Heart left ventricle (tissue), 16 donors: ENCODE measurements at regions not wholly inside any gene's neighbourhood (a gene's known extent, or its start where the extent isn't known, plus 50 kb on each side); places are given as distances from the start of the nearest gene placed in this dataset.

Experiments
- ATAC-seq, 4 donors: fragments of 200-7000 bp; cut with Tn5 transposase; one replicate each; pipeline ENCODE4 v1.9.1; 2020 to 2022; ENCODE audit warnings: moderate library complexity in 4 of 4, mild to moderate bottlenecking in 3 of 4, moderate number of reproducible peaks in 1 of 4
- DNase-seq, 5 donors: peaks; one replicate each; pipeline ENCODE4 v3.0.0-alpha.2; 2020
- H3K27ac ChIP-seq, 12 donors: fragments of 200-600 bp; sonication (generic) in 4 of 12; one replicate each; pipeline versions ENCODE4 v1.5.0 to v1.8.0; 2016 to 2022; ENCODE audit warnings: mild to moderate bottlenecking in 2 of 12
- H3K27me3 ChIP-seq, 9 donors: fragments of 200-600 bp; sonication (generic) in 2 of 9; one replicate each; pipeline versions ENCODE4 v1.5.1 to v1.8.0; 2016 to 2022; ENCODE audit warnings: mild to moderate bottlenecking in 3 of 9
- H3K36me3 ChIP-seq, 9 donors: fragments of 200-600 bp; sonication (generic) in 2 of 9; one replicate each; pipeline versions ENCODE4 v1.5.0 to v1.8.0; 2018 to 2022; ENCODE audit warnings: mild to moderate bottlenecking in 2 of 9
- H3K4me1 ChIP-seq, 12 donors: fragments of 200-600 bp; sonication (generic) in 4 of 12; one replicate each; pipeline versions ENCODE4 v1.5.0 to v1.8.0; 2016 to 2022; ENCODE audit warnings: mild to moderate bottlenecking in 3 of 12
- H3K4me3 ChIP-seq, 12 donors: fragments of 200-600 bp; sonication (generic) in 4 of 12; one replicate each; pipeline versions ENCODE4 v1.5.0 to v1.8.0; 2017 to 2022; ENCODE audit warnings: mild to moderate bottlenecking in 9 of 12, moderate library complexity in 4 of 12
- H3K9me3 ChIP-seq, 12 donors: fragments of 200-600 bp; sonication (generic) in 4 of 12; one replicate each; pipeline versions ENCODE4 v1.5.0 to v1.8.0; 2016 to 2022; ENCODE audit warnings: mild to moderate bottlenecking in 1 of 12
- CTCF ChIP-seq, 12 donors: fragments of 200-600 bp; sonication (generic) in 4 of 12; IDR thresholded peaks; one replicate each; pipeline versions ENCODE4 v1.5.0 to v1.8.0; 2018 to 2022; ENCODE audit warnings: antibody characterized with exemption in 12 of 12, mild to moderate bottlenecking in 5 of 12
- POLR2A ChIP-seq, 2 donors: fragments of 450-650 bp; IDR thresholded peaks; one replicate each; pipeline ENCODE4 v1.6.1; 2017; ENCODE audit warnings: antibody characterized with exemption in 2 of 2, mild to moderate bottlenecking in 2 of 2, moderate library complexity in 2 of 2
- WGBS, 4 donors: extraction: QIAGEN DNeasy Blood & Tissue Kit in 2 of 4; methylation state at CpG; one replicate each; pipeline versions ENCODE4 v1.1.5 to v1.1.7; 2013 to 2018; 5-methylcytosine and 5-hydroxymethylcytosine counted together
- intact Hi-C, 10 donors: fragments of 100-400 bp; cut with DNase I; formaldehyde crosslinking; loops; one replicate each; pipeline versions ENCODE4 v1.11.1 to v1.14.2; 2022
- donor health status: ischemic (EF 13 %, LVEDD 7.1; RV severe dilation, severe dysfunction).
- donor health status: healthy with polysubstance abuse.
- donor health status: DM: no; HTN: yes; CAD: no.
- donor health status: DM: no; HTN: no; CAD: no.
- donor health status: ischemic (EF 25% LVEDD 6.9; RV normal size, moderate dysfunction).
- donor health status: ischemic (EF 25% LVEDD 5.7; RV mildly dilated, moderate dysfunction).
- donor health status: healthy.
- donor health status: DM: yes; HTN: yes; CAD: no.
- donor health status: ischemic (EF 35%, LVEDD 5.7; RV mildly dilated, moderate dysfunction).
- donor health status: nonischemic (EF 11% LVEDD 7.7; RV severe dilation, severe dysfunction).
- donor health status: DM: yes; HTN: yes; CAD: no.
- donor health status: PGD.
- donor health status: ischemic (EF 29% LVEDD 5.4; RV normal size, mild dysfunction).
- donor health status: nonischemic (EF 23%, LVEDD 6.1; RV moderate dilation, normal function).

- no peak for TF ChIP-seq CTCF (IDR thresholded peaks at IDR 0.05)
- TF ChIP-seq POLR2A (IDR thresholded peaks at IDR 0.05) = no peak
- peaks cover 0 to 4% (median 0%) of the 10 kb centered on the region in 12 donors for H3K9me3 ChIP-seq
- no peaks in the 10 kb centered on the region for H3K36me3 ChIP-seq
- DNase-seq = no peak
- intact Hi-C loops = loop anchor here in 1 of 10 donors (10.0 kb wide), 1 partner anchor 1070 kb away; no protein-coding TSS in a partner anchor
- H3K4me3 ChIP-seq = no peak overlapping the region
- H3K4me1 ChIP-seq = peaks cover 0 to 5% (median 0%) of the 10 kb centered on the region in 12 donors
- H3K27ac ChIP-seq = peak overlapping the region in 1 of 12 donors; percentile 5
- no peaks in the 10 kb centered on the region for H3K27me3 ChIP-seq
- ATAC-seq = no peak
- WGBS, 4 donors = 67 to 73% (median 69%) methylated on average over 2 of the region's 2 CpGs
Observed at GRCh38 chr2:180524499-180524898, 455.9 kb upstream of the UBE2E3 start.

GRCh38 chr2:180523621-180524340 lies 456.6 kb upstream of the UBE2E3 start:
- WGBS, 4 donors = 56 to 66% (median 61%) methylated on average over 6 of the region's 6 CpGs
- no peak overlapping the region for H3K4me3 ChIP-seq
- no peaks in the 10 kb centered on the region for H3K27me3 ChIP-seq
- DNase-seq (no peak), ATAC-seq (peak in 1 of 4 donors; percentile 47)
- H3K36me3 ChIP-seq = no peaks in the 10 kb centered on the region
- intact Hi-C loops = loop anchor here in 1 of 10 donors (10.0 kb wide), 1 partner anchor 1071 kb away; no protein-coding TSS in a partner anchor
- H3K27ac ChIP-seq = peak overlapping the region in 1 of 12 donors; percentile 9
- TF ChIP-seq CTCF (IDR thresholded peaks at IDR 0.05) (no peak), POLR2A (IDR thresholded peaks at IDR 0.05) (no peak)
- H3K9me3 ChIP-seq = peaks cover 0 to 4% (median 0%) of the 10 kb centered on the region in 12 donors
- peaks cover 0 to 5% (median 0%) of the 10 kb centered on the region in 12 donors for H3K4me1 ChIP-seq

- 64 to 73% (median 68%) methylated on average over 4 of the region's 4 CpGs for WGBS, 4 donors
- no peaks in the 10 kb centered on the region for H3K9me3 ChIP-seq
- H3K36me3 ChIP-seq = no peaks in the 10 kb centered on the region
- H3K27me3 ChIP-seq = no peaks in the 10 kb centered on the region
- no peak for ATAC-seq
- intact Hi-C loops = loop anchor here in 1 of 10 donors (10.0 kb wide), 1 partner anchor 1074 kb away; no protein-coding TSS in a partner anchor
- no peak for DNase-seq
- TF ChIP-seq POLR2A (IDR thresholded peaks at IDR 0.05) (no peak), CTCF (IDR thresholded peaks at IDR 0.05) (no peak)
- H3K4me1 ChIP-seq = peaks cover 0 to 5% (median 0%) of the 10 kb centered on the region in 12 donors
- H3K4me3 ChIP-seq = no peak overlapping the region
- H3K27ac ChIP-seq = no peak overlapping the region
Observed at GRCh38 chr2:180520921-180521581, 459.4 kb upstream of the UBE2E3 start.

GRCh38 chr2:180520206-180520605 lies 460.2 kb upstream of the UBE2E3 start:
- intact Hi-C loops = loop anchor here in 1 of 10 donors (10.0 kb wide), 1 partner anchor 1075 kb away; no protein-coding TSS in a partner anchor
- no peak for DNase-seq
- ATAC-seq = no peak

More at GRCh38 chr2:180520206-180520605, 460.2 kb upstream of the UBE2E3 start:
- TF ChIP-seq POLR2A (IDR thresholded peaks at IDR 0.05) = no peak
- no peak for TF ChIP-seq CTCF (IDR thresholded peaks at IDR 0.05)
- no peak overlapping the region for H3K27ac ChIP-seq
- H3K27me3 ChIP-seq = no peaks in the 10 kb centered on the region
- H3K4me1 ChIP-seq = peaks cover 0 to 5% (median 0%) of the 10 kb centered on the region in 12 donors
- no peak overlapping the region for H3K4me3 ChIP-seq
- H3K36me3 ChIP-seq = no peaks in the 10 kb centered on the region
- no peaks in the 10 kb centered on the region for H3K9me3 ChIP-seq
